Panc1 (cell line): ENCODE measurements at regions not wholly inside any gene's neighbourhood (a gene's known extent, or its start where the extent isn't known, plus 50 kb on each side); places are given as distances from the start of the nearest gene placed in this dataset.

Experiments used
- ATAC-seq: fragments of 200-7000 bp; cut with Tn5 transposase; 2 replicates; pipeline ENCODE4 v1.9.1; 2020; ENCODE audit warnings: mild to moderate bottlenecking, moderate library complexity
- BruUV-seq: library from RNA; stranded (reverse); fragments of 400-500 nt; replicated peaks from 2 replicates; lab custom pipeline; 2021; lab: Mats Ljungman, UMichigan
- CTCF ChIA-PET: fragments of 300-600 bp; sonication (Branson Sonifier 250); formaldehyde crosslinking; loops from one replicate; lab custom pipeline; 2022; ENCODE audit warnings: antibody characterized with exemption; lab: Charles Lee
- POLR2A ChIA-PET: fragments of 300-600 bp; sonication (Branson Sonifier 250); formaldehyde crosslinking; loops from one replicate; lab custom pipeline; 2022; ENCODE audit warnings: antibody characterized with exemption; lab: Charles Lee
- DNase-seq: peaks from one replicate; pipeline ENCODE4 v3.0.0-alpha.2; 2010; ENCODE audit warnings: low read depth, low spot score
- H3K27ac ChIP-seq: 2 replicates; pipeline ENCODE4 v1.5.1; 2011; ENCODE audit warnings: mild to moderate bottlenecking, low read length, inconsistent platforms
- H3K27me3 ChIP-seq: fragments of 200-500 bp; sonication (Bioruptor generic); 2 replicates; pipeline ENCODE4 v1.6.0; 2014; ENCODE audit warnings: low read length, inconsistent platforms; ENCODE audit not compliant: control insufficient read depth, insufficient read depth
- H3K36me3 ChIP-seq: fragments of 200-500 bp; sonication (Bioruptor generic); 2 replicates; pipeline ENCODE4 v1.5.1; 2014; ENCODE audit warnings: inconsistent platforms, mild to moderate bottlenecking, low read length, moderate library complexity; ENCODE audit not compliant: control insufficient read depth, insufficient read depth
- H3K4me1 ChIP-seq: 2 replicates; pipeline ENCODE4 v1.5.1; 2011; ENCODE audit warnings: inconsistent platforms, mild to moderate bottlenecking, low read length, moderate library complexity; ENCODE audit not compliant: control insufficient read depth, insufficient read depth
- H3K4me3 ChIP-seq, 2 experiments: 2 replicates each; pipeline ENCODE4 v1.5.1; 2011 to 2012; ENCODE audit warnings: low read depth in 2 of 2, low read length in 2 of 2, mild to moderate bottlenecking in 2 of 2, inconsistent platforms in 1 of 2, moderate library complexity in 1 of 2
- H3K9me3 ChIP-seq: fragments of 200-500 bp; sonication (Bioruptor generic); 2 replicates; pipeline ENCODE4 v1.5.1; 2014; ENCODE audit warnings: low read depth, mild to moderate bottlenecking, inconsistent platforms, low read length, moderate library complexity; ENCODE audit not compliant: control insufficient read depth, insufficient read depth
- CTCF ChIP-seq: fragments of 450-650 bp; IDR thresholded peaks from 2 replicates; pipeline ENCODE4 v1.5.1; 2017; ENCODE audit warnings: mild to moderate bottlenecking
- POLR2AphosphoS5 ChIP-seq: IDR thresholded peaks from 2 replicates; pipeline ENCODE4 v1.6.1; 2012; ENCODE audit warnings: mild to moderate bottlenecking, low read depth, low read length, moderate library complexity
- SIN3A ChIP-seq: IDR thresholded peaks from 2 replicates; pipeline ENCODE4 v1.6.1; 2012; ENCODE audit warnings: low read depth, mild to moderate bottlenecking, low read length, moderate library complexity, borderline replicate concordance; ENCODE audit not compliant: insufficient read depth
- TCF7L2 ChIP-seq: IDR thresholded peaks from 2 replicates; pipeline ENCODE4 v1.6.1; 2011; ENCODE audit warnings: mild to moderate bottlenecking, low read depth, low read length, inconsistent platforms
- in situ Hi-C: cut with HindIII; loops from 2 replicates; pipeline ENCODE4 v1.10.0; 2016; ENCODE audit warnings: low sequenced_read_pairs, low pct_unique_long_range_greater_than_20kb
- intact Hi-C: fragments of 100-400 bp; cut with micrococcal nuclease; formaldehyde crosslinking; loops from one replicate; pipeline ENCODE4 v1.10.0; 2022; ENCODE audit not compliant: unreplicated experiment
- TF ChIP-seq, protein P1 (sequence below), 2 experiments: IDR thresholded peaks; 2 replicates each; pipeline ENCODE4 v1.6.1; 2011 to 2012; ENCODE audit warnings: low read depth in 2 of 2, control low read depth in 1 of 2, low read length in 1 of 2, mild to moderate bottlenecking in 1 of 2, moderate library complexity in 1 of 2; ENCODE audit not compliant: insufficient read depth in 1 of 2

DNA sequence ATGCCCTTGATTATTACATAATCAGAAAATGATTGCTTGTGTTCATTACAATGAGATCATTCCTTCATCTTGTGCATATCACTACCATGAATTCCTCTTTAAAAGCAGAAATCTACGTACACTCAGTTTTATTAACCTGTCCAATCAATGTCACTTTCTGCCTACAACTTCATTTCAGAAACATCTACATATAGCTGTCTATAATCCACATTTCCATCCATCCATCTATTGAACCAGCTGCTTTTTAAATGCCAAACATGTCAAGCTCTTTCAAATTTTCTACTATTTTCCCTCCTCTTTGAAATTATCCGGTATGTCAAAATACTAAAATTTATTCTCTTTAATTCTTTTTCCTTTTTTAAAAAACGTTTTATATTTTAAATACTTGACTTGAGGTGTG, 462.0 kb downstream of the GABRG1 start:
- BruUV-seq, result no TSS peak
- in situ Hi-C loops (no loop called here), intact Hi-C loops (no loop called here)
- H3K36me3 ChIP-seq, result no peaks in the 10 kb centered on the region
- ATAC-seq (no peak), DNase-seq (no peak)
- ChIA-PET CTCF (no interaction called here), POLR2A (no interaction called here)
- no peak overlapping the region for H3K4me3 ChIP-seq
- H3K27ac ChIP-seq, result no peak overlapping the region
- no peaks in the 10 kb centered on the region for H3K9me3 ChIP-seq
- H3K4me1 ChIP-seq, result no peaks in the 10 kb centered on the region
- H3K27me3 ChIP-seq, result no peaks in the 10 kb centered on the region
- TF ChIP-seq CTCF, result no peak
- TF ChIP-seq POLR2AphosphoS5, result no peak
- TF ChIP-seq, protein P1, sequence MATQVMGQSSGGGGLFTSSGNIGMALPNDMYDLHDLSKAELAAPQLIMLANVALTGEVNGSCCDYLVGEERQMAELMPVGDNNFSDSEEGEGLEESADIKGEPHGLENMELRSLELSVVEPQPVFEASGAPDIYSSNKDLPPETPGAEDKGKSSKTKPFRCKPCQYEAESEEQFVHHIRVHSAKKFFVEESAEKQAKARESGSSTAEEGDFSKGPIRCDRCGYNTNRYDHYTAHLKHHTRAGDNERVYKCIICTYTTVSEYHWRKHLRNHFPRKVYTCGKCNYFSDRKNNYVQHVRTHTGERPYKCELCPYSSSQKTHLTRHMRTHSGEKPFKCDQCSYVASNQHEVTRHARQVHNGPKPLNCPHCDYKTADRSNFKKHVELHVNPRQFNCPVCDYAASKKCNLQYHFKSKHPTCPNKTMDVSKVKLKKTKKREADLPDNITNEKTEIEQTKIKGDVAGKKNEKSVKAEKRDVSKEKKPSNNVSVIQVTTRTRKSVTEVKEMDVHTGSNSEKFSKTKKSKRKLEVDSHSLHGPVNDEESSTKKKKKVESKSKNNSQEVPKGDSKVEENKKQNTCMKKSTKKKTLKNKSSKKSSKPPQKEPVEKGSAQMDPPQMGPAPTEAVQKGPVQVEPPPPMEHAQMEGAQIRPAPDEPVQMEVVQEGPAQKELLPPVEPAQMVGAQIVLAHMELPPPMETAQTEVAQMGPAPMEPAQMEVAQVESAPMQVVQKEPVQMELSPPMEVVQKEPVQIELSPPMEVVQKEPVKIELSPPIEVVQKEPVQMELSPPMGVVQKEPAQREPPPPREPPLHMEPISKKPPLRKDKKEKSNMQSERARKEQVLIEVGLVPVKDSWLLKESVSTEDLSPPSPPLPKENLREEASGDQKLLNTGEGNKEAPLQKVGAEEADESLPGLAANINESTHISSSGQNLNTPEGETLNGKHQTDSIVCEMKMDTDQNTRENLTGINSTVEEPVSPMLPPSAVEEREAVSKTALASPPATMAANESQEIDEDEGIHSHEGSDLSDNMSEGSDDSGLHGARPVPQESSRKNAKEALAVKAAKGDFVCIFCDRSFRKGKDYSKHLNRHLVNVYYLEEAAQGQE (IDR thresholded peaks at IDR 0.05; ENCODE audit: insufficient read depth in 1 of 2, low read depth in 2 of 2, low read length in 1 of 2), result no peak

DNA sequence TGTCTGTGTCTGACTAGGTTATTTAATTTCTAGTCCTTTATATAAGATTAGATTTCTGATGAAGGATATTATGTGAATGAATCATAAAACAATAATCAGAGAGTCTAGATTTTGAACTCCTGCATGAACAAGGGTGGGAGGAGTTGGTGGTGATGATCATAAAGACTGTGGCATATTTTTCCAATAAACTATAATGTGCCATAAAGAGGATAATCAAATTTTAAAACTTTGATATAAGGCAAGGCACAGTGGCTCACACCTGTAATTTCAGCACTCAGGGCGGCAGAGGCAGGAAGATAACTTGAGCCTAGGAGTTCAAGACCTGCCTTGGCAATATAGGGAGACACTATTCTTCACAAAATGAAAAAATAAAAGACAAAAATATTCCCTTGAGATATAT, 473.3 kb downstream of the GABRG1 start:
- CTCF ChIA-PET, result no interaction called here
- in situ Hi-C loops, result no loop called here
- Histone ChIP-seq H3K27me3 (no peaks in the 10 kb centered on the region), H3K4me1 (no peaks in the 10 kb centered on the region), H3K36me3 (no peaks in the 10 kb centered on the region), H3K9me3 (no peaks in the 10 kb centered on the region), H3K27ac (no peak overlapping the region), H3K4me3 (no peak overlapping the region)
- DNase-seq (no peak), ATAC-seq (no peak)
- intact Hi-C loops, result no loop called here
- BruUV-seq, result no TSS peak
- no peak for TF ChIP-seq CTCF
- POLR2A ChIA-PET, result no interaction called here

DNA sequence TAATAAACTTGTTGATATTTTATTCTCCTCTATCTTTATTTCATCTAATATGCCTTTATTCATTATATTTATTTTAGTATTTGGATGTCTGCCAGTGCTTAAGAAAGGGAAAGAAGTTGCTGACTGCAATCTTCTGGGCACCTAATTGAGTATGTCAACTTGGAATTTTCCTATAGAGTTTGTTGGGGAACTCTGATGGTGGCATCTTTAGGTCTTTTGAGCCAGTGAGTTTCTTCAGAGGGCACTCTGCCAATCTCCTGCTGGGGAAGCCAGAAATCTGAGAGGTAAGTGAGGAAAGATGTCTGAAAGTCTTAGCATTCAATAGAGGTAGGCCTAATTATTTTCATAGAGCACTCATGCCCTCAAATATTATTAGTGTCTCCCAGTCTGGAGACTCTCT, 475.0 kb downstream of the GABRG1 start:
- Histone ChIP-seq H3K27ac (no peak overlapping the region), H3K4me1 (no peaks in the 10 kb centered on the region), H3K9me3 (no peaks in the 10 kb centered on the region), H3K27me3 (no peaks in the 10 kb centered on the region), H3K4me3 (no peak overlapping the region), H3K36me3 (no peaks in the 10 kb centered on the region)
- in situ Hi-C loops, result no loop called here
- ChIA-PET POLR2A (no interaction called here), CTCF (no interaction called here)
- no TSS peak for BruUV-seq
- DNase-seq (no peak), ATAC-seq (no peak)
- TF ChIP-seq TCF7L2 (no peak), POLR2AphosphoS5 (no peak), SIN3A (no peak), CTCF (no peak)
- TF ChIP-seq, protein P1 (IDR thresholded peaks at IDR 0.05; ENCODE audit: insufficient read depth in 1 of 2, low read depth in 2 of 2, low read length in 1 of 2), result no peak
- intact Hi-C loops, result no loop called here
